HUES48 (cell line): ENCODE measurements at regions not wholly inside any gene's neighbourhood (a gene's known extent, or its start where the extent isn't known, plus 50 kb on each side); places are given as distances from the start of the nearest gene placed in this dataset.

Experiments used
- H3K27ac ChIP-seq: one replicate; pipeline ENCODE4 v1.7.0; 2013; ENCODE audit warnings: low read depth, low read length, inconsistent platforms
- H3K27me3 ChIP-seq: 2 replicates; pipeline ENCODE4 v1.6.1; 2013; ENCODE audit warnings: mild to moderate bottlenecking, low read length; ENCODE audit not compliant: control insufficient read depth, insufficient read depth
- H3K36me3 ChIP-seq: 2 replicates; pipeline ENCODE4 v1.6.1; 2013; ENCODE audit warnings: low read length; ENCODE audit not compliant: control insufficient read depth, insufficient read depth
- H3K4me1 ChIP-seq: 2 replicates; pipeline ENCODE4 v1.6.1; 2013; ENCODE audit warnings: mild to moderate bottlenecking, low read length; ENCODE audit not compliant: control insufficient read depth, insufficient read depth
- H3K4me3 ChIP-seq: 2 replicates; pipeline ENCODE4 v1.5.1; 2013; ENCODE audit warnings: mild to moderate bottlenecking, low read depth, low read length
- H3K9ac ChIP-seq: 2 replicates; pipeline ENCODE4 v1.6.1; 2013; ENCODE audit warnings: mild to moderate bottlenecking, low read depth, low read length, moderate library complexity
- H3K9me3 ChIP-seq: 2 replicates; pipeline ENCODE4 v1.6.1; 2013; ENCODE audit warnings: low read length; ENCODE audit not compliant: control insufficient read depth, insufficient read depth

DNA sequence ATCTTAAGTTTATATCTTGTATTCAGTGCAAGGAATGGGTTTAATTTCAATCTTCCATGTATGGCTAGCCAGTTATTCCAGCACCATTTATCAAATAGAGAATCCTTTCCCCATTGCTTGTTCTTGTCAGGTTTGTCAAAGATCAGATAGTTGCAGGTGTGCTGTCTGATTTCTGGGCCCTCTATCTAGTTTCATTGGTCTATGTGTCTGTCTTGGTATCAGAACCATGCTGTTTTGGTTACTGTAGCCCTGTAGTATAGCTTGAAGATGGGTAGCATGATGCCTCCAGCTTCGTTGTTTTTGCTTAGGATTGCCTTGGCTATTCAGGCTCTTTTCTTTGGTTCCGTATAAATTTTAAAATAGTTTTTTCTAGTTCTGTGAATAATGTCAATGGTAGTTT, 200.0 kb downstream of the MANEA start:
- H3K27me3 ChIP-seq, result no peaks in the 10 kb centered on the region
- no peak overlapping the region for H3K9ac ChIP-seq
- H3K27ac ChIP-seq, result no peak overlapping the region
- H3K36me3 ChIP-seq, result no peaks in the 10 kb centered on the region
- no peak overlapping the region for H3K4me3 ChIP-seq
- no peaks in the 10 kb centered on the region for H3K9me3 ChIP-seq
- H3K4me1 ChIP-seq, result no peaks in the 10 kb centered on the region

DNA sequence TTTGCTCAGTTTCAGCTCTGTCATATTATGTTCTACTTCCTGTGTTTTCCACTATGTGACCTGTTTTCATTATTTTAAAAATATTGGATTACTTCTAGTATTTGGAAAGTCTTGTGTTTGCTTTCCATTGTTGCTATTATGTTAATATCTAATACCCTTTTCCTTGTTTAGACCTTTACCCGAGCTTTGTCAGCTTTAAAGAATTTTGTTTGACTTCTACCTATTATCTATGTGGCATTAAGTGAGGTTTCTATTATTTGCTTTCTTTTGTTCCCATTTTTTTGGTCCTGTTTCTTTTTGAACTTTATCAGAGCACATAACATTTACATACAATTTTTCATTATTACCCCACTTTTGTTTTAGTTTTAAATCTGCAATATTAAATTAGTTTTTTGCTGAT, 202.7 kb downstream of the MANEA start:
- Histone ChIP-seq H3K4me3 (no peak overlapping the region), H3K27ac (no peak overlapping the region), H3K9ac (no peak overlapping the region), H3K36me3 (no peaks in the 10 kb centered on the region), H3K27me3 (no peaks in the 10 kb centered on the region), H3K9me3 (no peaks in the 10 kb centered on the region), H3K4me1 (no peaks in the 10 kb centered on the region)

DNA sequence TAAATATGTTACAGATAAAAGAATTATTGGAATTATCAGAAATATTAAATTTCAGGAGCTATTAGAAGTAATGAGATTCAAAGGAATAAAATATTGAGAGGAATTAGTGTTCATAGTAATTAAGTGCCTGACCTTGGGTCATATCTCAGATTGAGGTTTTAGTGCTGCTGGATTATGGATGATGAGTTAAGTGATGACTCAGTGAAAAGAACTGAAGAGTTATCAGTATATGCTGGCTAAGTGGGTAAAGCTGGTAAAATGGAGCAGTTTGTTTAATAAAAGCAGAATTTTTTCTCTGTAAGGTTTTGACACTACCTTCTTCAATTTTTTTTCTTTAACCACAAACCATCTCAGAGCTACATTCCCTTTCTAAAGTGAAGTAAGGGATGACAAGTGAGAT, 206.7 kb downstream of the MANEA start:
- H3K9ac ChIP-seq, result no peak overlapping the region
- H3K4me1 ChIP-seq, result no peaks in the 10 kb centered on the region; the same call in 1 of the 2 replicates
- no peaks in the 10 kb centered on the region for H3K27me3 ChIP-seq
- H3K27ac ChIP-seq, result no peak overlapping the region
- no peak overlapping the region for H3K4me3 ChIP-seq
- H3K9me3 ChIP-seq, result no peaks in the 10 kb centered on the region
- no peaks in the 10 kb centered on the region for H3K36me3 ChIP-seq

DNA sequence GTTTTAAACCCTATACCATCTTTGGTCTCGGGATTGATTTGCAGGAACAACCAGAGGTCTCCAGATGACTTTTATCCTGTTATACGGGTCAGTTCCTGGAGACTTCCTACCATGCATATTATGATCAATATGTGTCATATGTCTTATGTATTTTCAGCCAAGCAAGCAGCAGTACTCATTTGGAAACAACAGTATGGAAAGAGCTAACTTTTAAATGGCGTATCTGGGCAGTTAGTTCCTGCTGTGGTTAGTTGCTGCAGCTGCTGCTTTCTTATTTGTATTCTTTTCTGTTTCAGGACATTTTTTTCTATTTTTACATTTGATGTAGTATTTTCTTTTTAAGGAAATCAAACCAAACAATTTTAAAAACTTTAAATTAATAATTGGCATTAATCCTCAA, 207.5 kb downstream of the MANEA start:
- no peak overlapping the region for H3K27ac ChIP-seq
- H3K4me3 ChIP-seq, result no peak overlapping the region
- no peak overlapping the region for H3K9ac ChIP-seq

DNA sequence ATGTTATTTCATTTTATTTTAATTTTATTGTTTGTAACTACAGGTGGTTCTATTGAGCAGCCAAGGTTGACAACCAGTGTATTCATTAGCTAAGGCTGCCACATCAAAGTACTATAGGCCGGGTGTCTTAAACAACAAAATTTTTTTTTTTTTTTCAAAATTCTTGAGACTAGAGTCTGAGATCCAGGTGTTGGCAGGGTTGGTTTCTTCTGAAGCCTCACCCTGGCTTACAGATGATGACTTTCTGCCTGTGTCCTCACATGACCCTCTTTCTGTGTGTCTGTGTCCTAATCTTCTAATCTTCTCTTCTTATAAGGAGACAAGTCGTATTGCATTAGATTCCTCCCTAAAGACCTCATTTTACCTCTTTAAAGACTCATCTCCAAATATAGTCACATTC, 208.4 kb downstream of the MANEA start:
- Histone ChIP-seq H3K4me3 (no peak overlapping the region), H3K27me3 (no peaks in the 10 kb centered on the region), H3K27ac (no peak overlapping the region), H3K36me3 (no peaks in the 10 kb centered on the region), H3K4me1 (no peaks in the 10 kb centered on the region; the same call in 1 of the 2 replicates), H3K9ac (no peak overlapping the region), H3K9me3 (no peaks in the 10 kb centered on the region)

More for the DNA sequence above, 207.5 kb downstream of the MANEA start:
- H3K36me3 ChIP-seq, result no peaks in the 10 kb centered on the region
- no peaks in the 10 kb centered on the region for H3K27me3 ChIP-seq
- H3K9me3 ChIP-seq, result no peaks in the 10 kb centered on the region
- H3K4me1 ChIP-seq, result no peaks in the 10 kb centered on the region; the same call in 1 of the 2 replicates

DNA sequence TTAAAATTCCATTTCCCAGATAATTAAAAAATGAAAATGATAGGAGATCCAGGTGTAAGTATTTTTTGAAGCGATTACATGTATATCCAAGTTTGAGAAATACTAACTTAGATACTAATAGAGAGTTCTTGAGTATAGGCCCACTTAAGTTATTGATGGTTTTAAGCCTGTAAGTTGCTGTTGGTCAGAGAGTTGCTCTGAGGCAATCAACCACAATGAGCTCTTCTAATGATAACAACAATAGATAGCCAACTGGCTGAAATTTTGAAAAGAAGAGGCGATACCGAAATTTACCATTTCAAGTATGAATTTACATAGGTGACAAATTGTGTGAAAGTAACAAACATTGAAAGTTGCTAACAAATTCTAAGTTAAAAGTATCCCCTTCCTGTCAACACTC, 209.5 kb downstream of the MANEA start:
- Histone ChIP-seq H3K9ac (no peak overlapping the region), H3K4me3 (no peak overlapping the region), H3K36me3 (no peaks in the 10 kb centered on the region), H3K9me3 (no peaks in the 10 kb centered on the region), H3K4me1 (no peaks in the 10 kb centered on the region; the same call in 1 of the 2 replicates), H3K27ac (no peak overlapping the region), H3K27me3 (no peaks in the 10 kb centered on the region)

DNA sequence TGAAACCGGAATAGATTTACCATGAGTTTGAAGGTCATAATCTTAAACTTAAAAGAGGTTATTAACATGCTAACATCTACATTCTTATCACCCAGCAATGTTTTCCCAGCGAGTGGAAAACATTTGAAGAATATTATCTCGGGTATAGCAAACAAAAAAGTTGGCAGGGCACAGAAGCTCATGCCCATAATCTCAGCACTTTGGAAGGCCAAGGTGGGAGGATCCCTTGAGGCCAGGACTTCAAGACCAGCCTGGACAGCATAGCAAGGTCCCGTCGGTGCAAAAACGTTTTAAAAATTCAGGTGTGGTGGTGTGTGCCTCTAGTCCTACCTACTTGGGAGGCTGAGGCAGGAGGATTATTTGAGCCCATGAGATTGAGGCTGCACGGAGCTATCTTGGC, 213.5 kb downstream of the MANEA start:
- H3K36me3 ChIP-seq, result no peaks in the 10 kb centered on the region
- no peaks in the 10 kb centered on the region for H3K4me1 ChIP-seq
- H3K27me3 ChIP-seq, result no peaks in the 10 kb centered on the region
- H3K9me3 ChIP-seq, result no peaks in the 10 kb centered on the region
- H3K9ac ChIP-seq, result no peak overlapping the region
- no peak overlapping the region for H3K4me3 ChIP-seq
- no peak overlapping the region for H3K27ac ChIP-seq

DNA sequence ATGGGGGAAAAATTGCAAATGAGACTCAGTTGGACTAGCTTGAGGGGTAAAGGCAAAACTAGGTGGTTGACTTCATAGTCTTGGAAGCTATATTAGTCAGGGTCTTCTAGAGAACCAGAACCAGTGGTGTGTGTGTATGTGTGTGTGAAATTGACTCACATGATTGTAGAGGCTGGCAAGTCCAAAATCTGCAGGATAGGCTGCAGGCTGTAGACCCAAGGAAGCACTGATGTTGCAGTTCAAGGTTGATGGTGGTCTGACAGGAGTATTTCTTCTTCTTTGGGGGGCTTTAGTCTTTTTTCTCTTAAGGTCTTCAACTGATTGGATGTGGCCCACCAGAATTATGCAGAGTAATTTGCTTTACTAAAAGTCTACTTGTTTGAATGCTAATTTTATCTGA, 217.4 kb downstream of the MANEA start:
- Histone ChIP-seq H3K9ac (no peak overlapping the region), H3K27ac (no peak overlapping the region), H3K4me1 (no peaks in the 10 kb centered on the region), H3K9me3 (no peaks in the 10 kb centered on the region), H3K36me3 (no peaks in the 10 kb centered on the region), H3K27me3 (peaks cover 23% of the 10 kb centered on the region), H3K4me3 (no peak overlapping the region)

DNA sequence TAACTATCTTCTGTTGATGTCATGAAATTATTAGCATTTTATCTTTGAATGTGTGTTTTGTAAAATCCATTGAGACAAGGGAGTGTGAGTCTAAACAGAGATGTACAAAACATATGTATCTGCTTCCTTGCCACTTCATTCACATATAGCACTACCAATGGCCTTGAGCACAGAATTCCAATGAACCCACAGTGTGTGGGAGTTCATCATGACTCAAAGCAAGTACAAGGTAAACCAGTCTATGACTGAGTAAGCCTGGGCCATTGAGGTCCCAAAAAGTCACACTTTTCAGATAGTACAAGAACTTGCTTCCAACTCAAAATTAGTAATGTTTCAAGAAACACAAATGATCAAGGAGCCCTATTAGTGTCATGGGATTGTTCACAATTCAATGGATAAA, 218.6 kb downstream of the MANEA start:
- peaks cover 34% of the 10 kb centered on the region for H3K27me3 ChIP-seq

DNA sequence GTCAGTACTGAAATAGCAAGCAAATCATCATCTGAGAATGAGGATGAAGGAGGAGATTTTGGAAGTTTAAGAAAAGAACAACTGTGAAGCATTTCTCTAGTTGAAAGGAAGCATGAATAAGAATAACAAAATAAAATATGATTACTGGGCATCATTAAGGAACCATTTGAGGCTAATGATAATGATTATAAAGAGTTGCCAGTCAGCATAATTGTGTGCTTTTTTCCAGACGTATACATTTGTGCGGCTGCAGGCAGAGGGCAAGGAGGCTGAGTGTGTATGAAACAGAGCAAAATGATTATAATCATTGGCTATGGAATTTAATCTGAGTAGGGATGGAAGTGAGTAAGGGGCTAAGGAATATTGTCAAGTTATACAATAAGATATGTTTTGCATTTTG, 218.7 kb upstream of the FUT9 start:
- peaks cover 3% of the 10 kb centered on the region for H3K4me1 ChIP-seq
- no peak overlapping the region for H3K27ac ChIP-seq
- peaks cover 46% of the 10 kb centered on the region for H3K27me3 ChIP-seq
- no peak overlapping the region for H3K9ac ChIP-seq
- H3K36me3 ChIP-seq, result no peaks in the 10 kb centered on the region
- no peaks in the 10 kb centered on the region for H3K9me3 ChIP-seq
- no peak overlapping the region for H3K4me3 ChIP-seq

More for the DNA sequence above, 218.6 kb downstream of the MANEA start:
- no peak overlapping the region for H3K4me3 ChIP-seq
- H3K27ac ChIP-seq, result no peak overlapping the region
- H3K9ac ChIP-seq, result no peak overlapping the region
- no peaks in the 10 kb centered on the region for H3K4me1 ChIP-seq
- H3K36me3 ChIP-seq, result no peaks in the 10 kb centered on the region
- no peaks in the 10 kb centered on the region for H3K9me3 ChIP-seq

DNA sequence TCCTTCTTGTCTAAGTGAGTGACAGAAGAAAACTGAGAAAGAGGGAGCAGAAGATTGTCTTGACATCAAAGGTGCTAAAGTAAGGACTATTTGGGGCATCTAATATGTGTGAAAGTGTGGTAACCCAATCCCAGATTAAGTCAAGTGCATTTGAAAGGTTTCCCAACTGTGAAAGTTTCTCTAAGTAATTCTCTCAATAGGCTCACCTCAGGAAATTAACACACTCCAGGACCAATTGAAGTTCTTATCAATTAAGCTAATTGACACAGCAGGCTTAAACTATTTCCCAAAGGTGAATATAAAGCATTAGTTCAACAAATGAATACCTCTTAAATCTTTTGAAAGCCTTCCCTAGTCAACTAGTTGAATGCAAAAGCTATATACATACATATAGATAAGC, 212.8 kb upstream of the FUT9 start:
- Histone ChIP-seq H3K9me3 (no peaks in the 10 kb centered on the region), H3K4me3 (peak overlapping the region; percentile 15; the same call in 1 of the 2 replicates), H3K9ac (no peak overlapping the region), H3K27ac (no peak overlapping the region), H3K36me3 (no peaks in the 10 kb centered on the region), H3K4me1 (peaks cover 37% of the 10 kb centered on the region), H3K27me3 (peaks cover 71% of the 10 kb centered on the region)

DNA sequence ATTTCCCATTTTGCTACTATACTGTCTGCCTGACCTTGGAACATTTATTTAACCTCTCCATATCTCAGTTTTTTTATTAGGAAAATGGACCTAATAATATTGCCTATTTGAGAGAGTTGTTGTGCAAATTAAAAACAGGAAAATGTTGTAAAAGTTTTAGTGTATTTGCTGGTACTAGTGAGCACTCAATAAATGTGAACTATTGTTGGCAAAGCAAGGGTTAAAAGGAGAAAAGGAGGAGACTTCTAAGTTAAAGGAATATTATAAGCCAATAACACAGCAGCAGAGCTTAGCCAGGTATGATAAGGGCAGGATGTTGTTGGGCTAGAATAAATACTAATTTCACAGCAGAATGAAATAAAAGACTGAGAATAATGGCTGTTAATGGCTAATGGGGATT, 211.9 kb upstream of the FUT9 start:
- Histone ChIP-seq H3K4me3 (no peak overlapping the region), H3K36me3 (no peaks in the 10 kb centered on the region), H3K27me3 (peaks cover 67% of the 10 kb centered on the region), H3K9me3 (no peaks in the 10 kb centered on the region), H3K9ac (no peak overlapping the region), H3K4me1 (peaks cover 37% of the 10 kb centered on the region), H3K27ac (no peak overlapping the region)
